NCI-H748 (cell line): ENCODE measurements at regions not wholly inside any gene's neighbourhood (a gene's known extent, or its start where the extent isn't known, plus 50 kb on each side); places are given as distances from the start of the nearest gene placed in this dataset.

ENCODE experiments used
- DNase-seq: peaks from one replicate; lab custom pipeline; 2025; ENCODE audit not compliant: unreplicated experiment; lab: John Stamatoyannopoulos, UW

DNA sequence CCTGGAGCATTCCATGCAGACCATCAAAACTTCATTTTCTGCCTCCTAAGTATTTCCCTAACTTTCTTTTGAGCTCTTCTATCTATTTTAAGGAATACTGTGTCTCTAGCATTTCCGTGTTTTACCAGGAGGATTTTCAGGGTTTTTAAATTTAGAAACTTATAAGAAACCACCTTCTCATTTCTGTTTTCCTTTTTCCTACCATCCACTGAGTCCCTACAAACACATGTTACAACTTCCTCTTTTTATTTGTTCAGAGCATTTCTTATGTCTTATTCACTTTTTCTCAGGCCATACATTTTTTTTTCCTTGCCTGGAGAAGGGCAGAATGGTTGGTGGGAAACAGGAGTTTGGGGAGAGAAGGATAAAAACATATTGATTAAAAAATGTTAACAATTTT is 130.0 kb upstream of the BMP5 start:
- no peak for DNase-seq

DNA sequence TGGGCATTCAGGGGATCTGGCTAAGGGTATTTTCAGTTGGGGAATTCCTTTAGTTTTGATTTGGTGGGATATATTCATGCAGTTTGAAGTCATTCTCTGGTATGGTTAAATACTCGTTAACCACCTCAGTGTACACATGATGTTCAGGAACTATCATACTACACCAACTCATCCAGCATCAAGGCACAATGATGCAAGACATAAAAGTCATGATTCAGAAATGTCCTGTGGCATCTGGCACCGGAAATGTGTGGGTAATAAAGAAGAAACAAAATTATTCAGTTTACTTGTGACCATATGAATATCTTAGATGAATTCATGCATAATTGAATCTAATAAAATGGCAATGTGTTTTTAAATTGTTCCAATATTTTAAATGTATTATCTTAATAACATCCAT is 129.0 kb upstream of the BMP5 start:
- no peak for DNase-seq

DNA sequence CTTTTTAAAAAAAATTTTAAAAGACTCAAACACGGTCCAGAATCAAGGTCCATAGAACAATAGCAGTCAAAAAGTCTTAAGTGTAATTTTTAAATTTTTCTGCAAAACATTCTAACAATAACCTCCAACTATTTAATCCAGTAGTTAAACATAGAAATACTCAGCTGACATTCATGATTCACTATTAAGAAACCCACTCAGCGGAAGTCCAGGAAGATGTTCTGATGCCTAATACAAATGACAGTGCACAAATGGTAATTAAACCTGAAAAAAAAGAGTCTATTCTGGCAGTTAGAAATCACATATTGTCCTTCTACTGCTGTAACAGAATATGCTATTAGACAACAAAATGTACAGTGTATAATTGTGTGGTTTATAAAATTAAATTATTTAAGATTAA is 128.2 kb upstream of the BMP5 start:
- DNase-seq = no peak

DNA sequence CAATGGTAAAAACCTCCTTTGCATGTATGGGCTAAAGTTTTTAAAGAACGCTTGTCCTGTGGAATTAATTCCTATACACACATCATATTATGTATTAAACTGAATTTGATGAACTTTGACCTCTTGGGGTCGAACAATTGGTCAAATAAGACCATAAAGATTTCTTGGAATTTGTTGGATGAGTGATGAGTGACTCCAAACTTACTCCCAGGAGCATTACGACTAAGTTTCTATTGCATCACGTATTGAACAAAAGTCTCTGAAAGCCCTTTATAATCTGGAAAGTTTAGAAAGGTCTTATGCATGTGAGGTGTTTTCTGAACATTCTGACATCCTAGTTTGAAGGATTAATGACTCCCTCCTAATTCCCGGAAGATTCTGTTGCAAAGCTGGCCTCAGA is 126.9 kb upstream of the BMP5 start:
- DNase-seq = no peak

DNA sequence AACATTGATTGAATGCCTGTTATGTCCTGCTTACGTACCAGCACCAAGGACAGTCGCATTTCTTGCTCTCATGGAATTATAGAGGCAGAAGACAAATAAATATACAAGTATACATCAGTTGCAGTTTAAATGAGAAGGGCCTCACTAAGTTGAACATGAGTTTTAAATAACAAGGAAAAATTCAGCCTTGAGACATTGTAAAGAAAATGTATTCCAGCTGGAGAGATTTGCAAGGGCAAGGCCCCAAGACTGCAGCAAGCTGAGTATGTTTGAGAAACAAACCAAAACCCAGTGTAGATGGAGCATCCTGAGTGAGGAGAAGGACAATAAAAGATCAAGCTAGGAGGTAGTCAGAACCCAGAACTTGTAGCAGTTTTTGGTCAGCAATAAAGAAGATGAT is 123.2 kb upstream of the BMP5 start:
- no peak for DNase-seq

DNA sequence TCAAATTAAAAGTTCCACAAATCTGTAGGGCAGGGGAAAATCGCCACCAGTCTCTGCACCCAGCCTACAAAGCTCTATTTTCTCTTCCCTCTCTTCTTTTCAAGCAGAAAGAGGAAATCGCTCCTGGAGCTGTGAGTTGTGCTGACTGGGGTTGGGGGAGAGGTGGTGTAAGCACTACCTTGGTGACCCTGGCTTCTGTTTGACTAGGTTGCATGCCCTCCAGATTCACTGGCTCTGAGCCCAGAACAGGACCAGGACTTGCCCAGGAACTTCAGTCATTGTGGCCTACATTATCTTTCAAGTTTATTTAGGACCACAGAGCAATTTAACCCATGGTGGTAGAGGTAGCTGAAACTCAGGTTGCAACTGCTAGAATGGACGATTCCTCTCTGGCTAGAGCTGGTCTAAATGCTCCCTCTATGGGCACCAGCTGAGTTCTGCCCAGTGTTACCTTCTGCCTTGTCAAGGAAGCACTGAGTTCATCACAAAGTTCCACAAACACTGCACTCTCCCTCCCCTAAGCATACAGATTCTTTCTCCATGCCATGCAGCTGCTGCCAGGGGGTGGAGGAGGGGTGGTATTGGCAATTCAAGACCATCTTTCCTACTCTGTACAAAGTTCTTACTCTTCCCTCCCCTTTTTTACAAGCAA is 122.0 kb upstream of the BMP5 start:
- no peak for DNase-seq

DNA sequence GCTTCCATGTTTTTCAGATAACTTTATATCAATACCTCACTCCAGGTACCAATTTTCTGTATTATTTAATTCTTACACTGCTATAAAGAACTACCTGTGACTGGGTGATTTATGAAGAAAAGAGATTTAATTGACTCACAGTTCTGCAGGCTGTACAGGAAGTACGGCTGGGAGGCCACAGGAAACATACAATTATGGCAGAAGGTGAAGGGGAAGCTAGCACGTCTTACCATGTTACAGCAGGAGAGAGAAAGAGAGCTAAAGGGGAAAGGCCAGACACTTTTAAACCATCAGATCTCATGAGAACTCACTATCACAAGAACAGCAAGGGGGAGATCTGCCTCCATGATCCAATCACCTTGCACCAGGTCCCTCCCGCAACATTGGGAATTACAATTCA is 119.1 kb upstream of the BMP5 start:
- no peak for DNase-seq

DNA sequence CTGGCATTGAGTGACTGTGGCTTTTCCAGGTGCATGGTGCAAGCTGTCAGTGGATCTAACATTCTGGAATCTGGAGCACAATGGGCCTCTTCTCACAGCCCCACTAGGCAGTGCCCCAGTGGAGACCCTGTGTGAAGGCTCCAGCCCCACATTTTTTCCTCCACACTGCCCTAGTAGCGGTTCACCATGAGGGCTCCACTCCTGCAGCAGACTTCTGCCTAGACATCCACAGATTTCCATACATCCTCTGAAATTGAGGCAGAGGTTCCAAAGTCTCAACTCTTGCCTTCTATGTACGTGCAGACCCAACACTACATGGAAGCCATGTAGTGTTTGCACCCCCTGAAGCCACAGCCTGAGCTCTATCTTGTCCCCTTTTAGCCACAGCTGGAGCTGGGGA is 118.0 kb upstream of the BMP5 start:
- DNase-seq = no peak

DNA sequence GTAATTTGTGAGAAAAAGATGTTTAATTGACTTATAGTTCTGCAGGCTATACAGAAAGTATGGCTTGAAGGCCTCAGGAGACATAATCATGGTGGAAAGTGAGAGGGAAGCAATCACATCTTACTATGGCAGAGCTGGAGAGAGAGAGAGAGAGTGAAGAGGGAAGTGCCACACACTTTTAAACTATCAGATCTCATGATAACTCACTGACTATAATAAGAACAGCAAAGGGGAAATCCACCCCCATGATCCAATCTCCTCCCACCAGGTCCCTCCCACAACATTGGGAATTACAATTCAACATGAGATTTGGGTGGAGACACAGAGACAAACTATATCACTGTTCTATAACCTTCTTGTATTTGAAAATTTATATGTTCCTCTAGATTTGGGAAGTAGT is 117.2 kb upstream of the BMP5 start:
- no peak for DNase-seq

DNA sequence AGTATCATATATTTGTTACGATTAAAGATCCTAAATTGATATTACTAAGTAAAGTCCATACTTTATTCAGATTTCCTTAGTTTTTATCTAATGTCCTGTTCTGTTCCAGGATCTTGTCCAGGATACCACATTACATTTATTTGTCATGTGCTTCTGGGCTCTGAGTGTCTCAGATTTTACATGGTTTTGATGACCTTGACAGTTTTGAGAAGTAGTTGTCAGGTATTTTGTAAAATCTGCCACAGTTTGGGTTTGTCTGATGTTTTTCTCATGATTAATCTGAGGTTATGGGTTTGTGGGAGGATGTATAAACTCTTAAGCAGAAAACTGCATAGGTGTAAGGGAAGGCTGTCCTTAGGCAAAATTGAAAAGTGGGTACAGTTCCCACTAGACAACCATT is 109.9 kb upstream of the BMP5 start:
- DNase-seq = no peak

DNA sequence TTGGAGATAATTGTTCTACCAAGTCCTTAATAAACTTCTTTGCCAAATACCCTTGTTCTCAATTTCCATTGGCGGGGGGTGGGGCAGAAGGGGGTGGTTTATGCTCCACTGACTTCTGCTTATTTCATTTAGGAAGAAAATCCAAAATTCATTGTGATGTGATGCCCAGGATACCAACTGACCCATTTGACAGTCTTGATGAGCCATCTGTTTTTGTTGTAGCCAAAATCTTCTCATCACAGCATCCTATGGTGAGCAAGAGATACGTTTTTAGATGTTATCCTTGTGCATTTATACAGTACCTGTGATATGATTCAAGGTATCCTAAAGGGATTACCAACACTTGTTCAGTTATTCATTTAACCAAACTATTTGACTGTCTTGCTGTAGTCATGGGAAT is 108.5 kb upstream of the BMP5 start:
- no peak for DNase-seq

DNA sequence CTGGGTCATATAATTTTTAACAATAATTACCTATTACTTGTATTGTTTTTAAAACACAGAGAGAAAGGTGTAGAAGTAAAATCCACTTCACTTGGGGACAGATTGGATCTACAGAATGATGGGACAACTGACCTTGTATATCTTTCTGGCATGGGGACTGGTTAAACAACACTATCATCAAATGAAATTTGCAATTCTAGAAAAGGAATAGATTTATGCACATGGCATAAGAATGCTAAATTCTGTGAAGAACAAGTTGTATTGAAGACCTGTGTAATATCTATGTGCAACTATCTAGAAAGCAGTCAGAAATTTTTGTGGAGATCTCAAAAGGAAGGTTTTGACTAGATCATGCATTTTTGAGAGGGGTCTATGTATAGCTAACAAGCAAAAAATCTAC is 106.3 kb upstream of the BMP5 start:
- DNase-seq = no peak

DNA sequence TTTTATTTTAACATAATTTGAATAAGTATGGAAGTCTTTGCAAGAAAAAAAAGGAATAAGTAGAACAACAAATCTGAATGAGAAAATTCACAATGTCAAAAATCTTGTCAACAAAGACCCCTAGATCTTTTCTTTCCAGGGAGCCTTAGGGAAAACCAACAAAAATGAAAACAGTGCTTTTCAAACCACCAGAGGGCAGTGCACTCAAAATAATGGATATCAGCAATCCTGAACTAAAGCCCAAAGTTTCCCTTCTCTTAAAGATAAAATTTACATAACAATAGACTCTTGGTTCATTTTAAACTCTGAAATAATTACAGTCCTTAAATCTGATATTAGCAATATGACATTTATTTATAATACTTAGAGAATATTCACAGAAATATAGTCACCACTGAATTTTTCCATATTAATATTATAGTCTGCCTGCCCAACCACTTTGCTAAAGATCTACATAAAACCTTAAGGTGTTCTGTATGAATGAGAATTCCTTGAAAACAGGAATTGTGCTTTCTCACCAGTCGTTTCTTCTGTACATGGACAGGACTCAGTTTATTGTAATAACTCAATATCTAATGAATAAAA is 105.3 kb upstream of the BMP5 start:
- DNase-seq = peak; percentile 45

DNA sequence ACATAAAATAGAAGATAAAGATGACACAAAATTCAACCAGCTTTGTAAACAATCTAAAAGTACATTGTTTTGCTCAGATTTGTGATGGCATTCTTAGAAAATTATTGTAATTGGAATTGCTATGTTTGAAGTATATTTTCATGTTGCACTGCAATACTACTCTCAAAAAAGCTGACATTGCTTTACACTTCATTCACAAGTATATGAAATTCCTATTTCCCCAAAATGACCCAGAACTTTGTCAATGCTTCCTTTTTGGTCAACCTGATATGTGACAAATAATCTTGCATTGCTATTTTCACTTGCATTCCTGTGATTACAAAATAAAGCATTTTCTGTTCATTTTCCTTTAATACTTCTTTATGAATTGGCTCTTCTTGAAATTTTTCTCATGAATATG is 104.1 kb upstream of the BMP5 start:
- DNase-seq = no peak

DNA sequence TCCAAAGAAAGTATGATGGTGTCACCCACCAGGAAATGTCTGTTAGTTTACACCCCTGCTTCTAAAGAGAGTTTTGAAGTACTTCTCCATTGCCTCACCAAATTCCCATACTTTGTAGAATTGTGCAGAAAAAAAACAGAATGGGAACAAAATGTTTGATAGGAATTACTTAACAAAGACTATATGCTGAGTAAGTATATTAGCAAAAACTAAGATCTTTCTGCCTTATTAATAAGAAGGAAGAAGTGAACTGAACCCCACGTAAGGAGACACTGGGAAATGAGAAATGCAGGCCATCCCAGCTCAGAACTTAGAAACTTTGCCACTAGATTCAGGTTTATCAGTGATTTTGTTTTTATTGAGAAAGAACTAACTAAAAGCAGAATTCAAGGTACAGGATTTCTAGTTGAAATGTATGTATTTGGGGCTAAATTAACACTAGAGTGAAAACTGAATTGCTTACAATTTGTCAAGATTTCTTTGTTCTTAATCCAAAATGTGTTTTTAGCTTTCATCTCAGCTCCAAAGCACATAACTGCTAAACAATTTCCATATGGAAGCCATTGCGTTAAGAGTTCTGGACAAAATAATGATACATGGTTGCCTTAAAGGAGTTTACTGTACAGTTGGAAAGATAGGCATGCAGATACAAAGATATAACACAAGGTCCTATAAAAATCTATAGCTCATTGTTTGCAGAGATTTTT is 102.7 kb upstream of the BMP5 start:
- no peak for DNase-seq

DNA sequence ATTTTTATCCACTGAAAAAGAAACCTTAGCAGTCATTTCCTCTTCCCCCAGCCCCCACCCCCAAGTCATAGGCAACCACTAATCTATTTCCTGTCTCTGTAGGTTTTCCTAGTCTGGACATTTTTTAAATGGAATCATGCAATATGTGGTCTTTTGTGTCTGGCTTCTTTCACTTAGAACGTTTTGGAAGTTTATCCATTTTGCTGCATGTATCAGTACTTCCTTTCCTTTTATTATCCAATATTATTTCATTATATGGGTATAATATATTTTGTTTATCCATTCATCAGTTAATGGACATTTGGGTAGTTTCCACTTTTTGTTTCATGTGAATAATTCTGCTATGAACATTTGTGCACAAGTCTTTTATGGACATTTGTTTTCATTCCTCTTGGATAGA is 99.3 kb upstream of the BMP5 start:
- no peak for DNase-seq

DNA sequence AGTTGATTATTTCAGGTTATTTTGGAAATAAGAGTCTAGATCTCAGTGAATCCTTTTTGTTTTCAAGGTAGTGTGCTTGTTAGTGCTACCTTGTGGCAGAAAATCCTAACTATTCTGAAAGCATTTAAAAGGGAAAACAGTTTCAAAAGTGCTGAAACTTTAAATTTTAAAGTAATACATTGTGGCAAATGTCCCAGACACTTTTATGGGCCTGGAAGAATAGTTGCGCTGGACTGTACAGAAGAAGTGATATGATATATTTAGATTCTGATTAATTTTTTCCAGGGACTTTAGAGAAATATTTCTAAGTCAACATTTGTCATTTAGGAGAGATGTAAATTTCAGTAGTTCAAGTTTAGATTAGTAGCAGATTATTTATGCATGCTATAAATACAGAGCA is 96.7 kb upstream of the BMP5 start:
- no peak for DNase-seq

DNA sequence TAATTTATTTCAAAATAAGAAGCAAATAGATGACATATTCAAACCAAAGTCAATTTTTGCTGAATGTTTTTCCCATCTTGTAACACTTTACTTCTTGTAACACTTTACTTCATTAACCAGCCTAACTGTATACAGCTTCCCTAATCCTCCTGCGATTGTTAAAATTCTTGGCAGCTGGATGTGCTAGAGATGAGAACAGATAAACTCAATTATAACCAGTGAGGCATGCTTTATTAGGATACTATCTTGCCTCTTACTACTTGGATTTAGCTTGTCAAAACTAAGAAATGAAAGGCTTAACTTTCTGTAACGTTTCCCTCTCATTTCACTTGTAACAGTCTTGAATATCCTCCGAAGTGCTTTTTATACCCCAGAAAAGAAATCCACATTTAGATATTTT is 94.1 kb upstream of the BMP5 start:
- DNase-seq = no peak

DNA sequence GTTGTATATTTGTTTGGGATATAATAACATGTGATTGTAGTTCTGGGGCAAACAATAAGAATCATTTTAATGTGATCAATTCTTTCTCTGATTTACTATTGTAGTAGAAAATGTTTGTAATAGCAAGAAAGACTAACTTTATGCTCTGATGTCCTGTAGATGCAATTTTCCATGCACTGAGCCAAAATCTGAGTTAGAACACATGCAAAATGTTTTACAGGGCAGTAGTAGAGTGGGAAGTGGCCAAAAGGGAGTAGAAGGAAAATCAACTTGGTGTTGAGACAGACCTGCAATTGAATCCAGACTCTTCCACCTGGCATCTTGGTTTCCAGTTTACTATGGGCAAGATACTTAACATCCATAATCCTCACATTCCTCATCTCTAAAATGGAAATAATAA is 93.5 kb upstream of the BMP5 start:
- DNase-seq = no peak

DNA sequence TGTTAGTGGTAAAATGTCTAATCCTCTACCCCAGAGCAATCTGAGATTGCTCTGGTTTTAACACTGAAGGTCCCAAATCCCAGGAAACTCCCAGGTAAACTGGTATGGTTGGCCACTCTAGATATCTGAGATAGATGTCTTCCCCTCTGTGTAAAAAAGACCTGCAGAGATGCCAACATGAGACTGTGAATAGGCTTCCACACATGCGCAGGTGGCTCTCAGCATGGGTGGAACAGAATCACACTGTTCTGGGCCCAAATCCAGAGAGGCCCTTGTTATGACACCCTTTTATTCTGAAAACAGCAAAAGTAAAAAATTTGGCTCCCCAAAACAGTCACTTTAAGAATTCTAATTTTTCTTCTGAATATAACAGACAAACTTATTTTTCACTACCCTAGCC is 88.7 kb upstream of the BMP5 start:
- DNase-seq = no peak

DNA sequence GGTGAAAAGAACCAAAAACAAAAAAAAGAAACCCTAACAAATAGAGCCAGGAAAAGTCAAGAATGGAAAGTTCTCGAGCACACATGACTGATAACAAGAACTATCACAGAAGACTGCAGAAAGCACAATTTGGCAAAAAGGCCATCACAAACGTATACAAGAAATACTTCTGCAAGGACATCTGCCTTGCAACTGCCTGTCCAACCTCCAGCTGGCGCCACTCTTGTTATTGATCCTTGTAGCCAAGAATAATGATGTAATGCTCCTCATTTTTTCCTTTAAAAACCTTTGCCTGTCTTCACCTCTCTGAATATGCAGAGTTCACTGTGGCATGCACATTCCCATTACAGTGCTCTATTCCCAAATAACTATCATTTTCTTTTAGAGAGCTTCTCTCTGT is 87.9 kb upstream of the BMP5 start:
- no peak for DNase-seq

DNA sequence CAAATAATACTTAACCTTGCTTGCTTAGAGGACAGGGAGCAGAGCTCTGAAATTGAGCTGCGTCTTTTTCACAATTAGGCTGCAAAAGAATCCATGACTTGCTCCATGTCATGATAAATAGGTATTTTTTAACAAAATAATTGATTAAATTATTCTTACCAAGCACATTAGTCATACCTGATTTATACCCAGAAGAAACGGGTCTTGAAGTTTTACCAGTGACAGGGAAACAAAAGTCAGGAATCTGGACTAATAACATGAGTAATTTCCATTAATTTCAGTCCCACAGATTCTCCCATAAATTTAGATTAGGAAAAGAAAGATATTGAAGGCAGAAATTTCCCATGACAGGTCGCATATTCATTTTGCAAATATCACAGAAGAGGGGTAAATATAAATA is 85.0 kb upstream of the BMP5 start:
- DNase-seq = no peak

DNA sequence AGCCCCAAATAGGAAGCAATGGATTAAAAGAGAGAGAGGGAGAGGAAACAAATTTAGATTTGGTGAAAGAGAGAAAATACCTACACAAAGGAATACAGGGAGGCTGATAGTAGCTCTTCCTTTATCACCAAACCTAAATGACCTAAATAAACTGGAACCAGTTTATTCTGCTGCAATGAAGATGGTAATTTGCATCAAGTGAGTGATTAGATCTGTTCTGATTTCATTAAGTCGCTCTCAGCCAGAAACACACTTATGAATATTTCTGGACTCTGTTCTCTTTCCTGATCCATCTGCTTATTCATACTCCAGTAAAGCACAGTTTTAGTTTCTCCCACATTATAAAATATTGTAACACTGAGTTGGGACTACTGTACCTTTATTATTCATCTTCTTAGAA is 83.4 kb upstream of the BMP5 start:
- DNase-seq = no peak
